Activated T-helper 1 cell treated with anti-CD3 and anti-CD28 coated beads, Interleukin-2, amount 50 U/mL, for 16 hours (primary cell): ENCODE measurements at regions not wholly inside any gene's neighbourhood (a gene's known extent, or its start where the extent isn't known, plus 50 kb on each side); places are given as distances from the start of the nearest gene placed in this dataset.
"Not testable (repeated sequence)": the region's sequence is repeated elsewhere in the genome, so short reads cannot be mapped to it uniquely, and the experiment has no call there.

Experiments
- DNase-seq, 2 donors: peaks; one replicate each; pipeline ENCODE4 v3.0.0-alpha.2; 2020; ENCODE audit warnings: low read depth in 1 of 2, low spot score in 1 of 2

GRCh38 chr14:88983755-88984154 lies 159.3 kb downstream of the TTC8 start:
- DNase-seq, result no peak

- no peak for DNase-seq
Observed at GRCh38 chr14:88985654-88986053, 161.2 kb downstream of the TTC8 start.

GRCh38 chr14:88986146-88986841 lies 161.8 kb downstream of the TTC8 start:
- DNase-seq, result no peak

- DNase-seq, result not testable (repeated sequence)
Observed at GRCh38 chr14:88986908-88987307, 162.5 kb downstream of the TTC8 start.

DNA sequence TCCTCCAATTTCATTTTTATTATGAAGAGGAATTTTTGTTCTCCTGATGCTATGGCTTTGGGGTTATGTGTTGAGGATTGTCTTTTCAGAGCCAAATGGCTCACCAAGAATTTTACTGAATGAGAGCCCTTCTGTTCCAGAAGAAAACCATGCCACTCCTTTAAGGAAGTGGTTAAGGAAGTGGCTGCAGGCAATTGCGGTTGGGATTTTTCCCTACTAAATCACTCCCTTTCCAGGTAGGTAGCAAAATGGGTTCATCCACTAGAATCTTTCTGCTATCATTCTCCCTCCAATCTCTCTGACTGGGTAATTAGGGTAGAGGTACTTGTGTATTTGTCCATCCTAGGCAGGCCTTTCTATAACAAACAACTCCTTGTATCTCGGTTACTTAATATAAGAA lies 163.1 kb downstream of the TTC8 start:
- DNase-seq, result no peak

GRCh38 chr14:88989911-88990310 lies 165.5 kb downstream of the TTC8 start:
- DNase-seq, result no peak

- DNase-seq, result no peak
Observed at GRCh38 chr14:88990856-88991255, 166.4 kb downstream of the TTC8 start.

DNA sequence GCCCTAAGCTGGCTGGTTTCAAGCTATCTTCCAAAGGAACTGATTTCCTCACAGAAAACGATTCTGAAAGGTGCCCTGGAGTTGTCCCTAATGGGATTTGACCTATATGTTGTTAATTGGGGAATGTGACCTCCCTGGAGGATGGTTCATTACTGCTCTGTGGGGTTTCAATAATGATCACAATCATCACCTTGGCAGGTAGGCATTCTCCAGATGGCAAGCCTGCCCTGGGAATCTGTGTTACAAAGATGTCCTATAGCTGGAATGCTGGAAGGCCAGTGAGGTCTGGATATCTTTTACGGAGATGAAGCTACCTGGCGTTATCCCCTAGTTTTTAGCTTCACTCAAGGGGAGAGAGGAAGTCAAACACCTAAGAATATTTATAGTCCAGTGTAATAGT lies 167.6 kb downstream of the TTC8 start:
- no peak for DNase-seq

- DNase-seq, result no peak
Observed at GRCh38 chr14:88993946-88994345, 169.5 kb downstream of the TTC8 start.

GRCh38 chr14:88995437-88996198 lies 171.2 kb downstream of the TTC8 start:
- DNase-seq, result no peak

GRCh38 chr14:88998027-88998426 lies 173.6 kb downstream of the TTC8 start:
- DNase-seq, result no peak

- DNase-seq, result no peak
Observed at GRCh38 chr14:88999137-88999536, 174.7 kb downstream of the TTC8 start.

- no peak for DNase-seq
Observed at GRCh38 chr14:89000007-89000942, 175.8 kb downstream of the TTC8 start.

GRCh38 chr14:89004166-89004565 lies 179.7 kb downstream of the TTC8 start:
- no peak for DNase-seq

- no peak for DNase-seq
Observed at GRCh38 chr14:89007906-89008305, 183.5 kb downstream of the TTC8 start.

- DNase-seq, result no peak
Observed at GRCh38 chr14:89011355-89012281, 187.2 kb downstream of the TTC8 start.

DNA sequence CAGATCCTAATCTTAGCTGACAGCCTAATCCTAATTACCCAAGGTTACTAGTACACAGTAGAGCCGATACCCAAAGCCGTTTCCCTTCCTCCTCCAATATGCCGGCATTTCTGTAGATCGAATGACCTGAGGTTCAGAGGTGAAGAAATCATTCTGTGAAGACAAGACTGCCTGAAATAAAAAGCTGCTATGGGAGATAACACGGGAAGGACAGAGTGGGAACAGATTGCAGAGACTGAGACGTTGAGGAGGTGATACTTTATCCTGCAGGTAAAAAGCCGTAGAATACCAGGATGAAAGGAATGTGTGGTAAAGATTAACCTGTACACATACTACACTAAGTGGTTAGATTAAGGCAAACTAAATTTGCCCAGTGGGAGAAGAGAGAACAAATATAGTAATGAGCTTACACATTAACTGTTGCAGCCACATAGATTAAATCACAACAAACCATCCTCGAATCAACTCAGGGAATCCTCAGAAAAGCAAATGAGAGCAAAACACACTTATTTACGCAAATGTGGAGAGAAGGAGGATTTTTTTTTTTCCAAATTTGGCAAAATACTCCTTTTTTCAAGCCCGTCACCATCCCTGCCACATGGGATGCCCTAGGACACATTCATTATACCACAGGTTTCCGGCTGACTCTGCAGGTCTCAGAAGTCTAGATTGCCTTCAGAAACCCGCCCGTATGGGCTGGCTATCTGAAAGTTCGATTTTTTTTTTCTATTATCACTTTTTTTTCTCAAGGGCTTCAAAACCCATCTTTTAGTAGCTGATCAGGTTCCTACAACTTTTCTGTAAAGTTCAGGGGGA lies 188.0 kb downstream of the TTC8 start:
- DNase-seq, result no peak

GRCh38 chr14:89013098-89013504 lies 188.7 kb downstream of the TTC8 start:
- DNase-seq, result no peak

DNA sequence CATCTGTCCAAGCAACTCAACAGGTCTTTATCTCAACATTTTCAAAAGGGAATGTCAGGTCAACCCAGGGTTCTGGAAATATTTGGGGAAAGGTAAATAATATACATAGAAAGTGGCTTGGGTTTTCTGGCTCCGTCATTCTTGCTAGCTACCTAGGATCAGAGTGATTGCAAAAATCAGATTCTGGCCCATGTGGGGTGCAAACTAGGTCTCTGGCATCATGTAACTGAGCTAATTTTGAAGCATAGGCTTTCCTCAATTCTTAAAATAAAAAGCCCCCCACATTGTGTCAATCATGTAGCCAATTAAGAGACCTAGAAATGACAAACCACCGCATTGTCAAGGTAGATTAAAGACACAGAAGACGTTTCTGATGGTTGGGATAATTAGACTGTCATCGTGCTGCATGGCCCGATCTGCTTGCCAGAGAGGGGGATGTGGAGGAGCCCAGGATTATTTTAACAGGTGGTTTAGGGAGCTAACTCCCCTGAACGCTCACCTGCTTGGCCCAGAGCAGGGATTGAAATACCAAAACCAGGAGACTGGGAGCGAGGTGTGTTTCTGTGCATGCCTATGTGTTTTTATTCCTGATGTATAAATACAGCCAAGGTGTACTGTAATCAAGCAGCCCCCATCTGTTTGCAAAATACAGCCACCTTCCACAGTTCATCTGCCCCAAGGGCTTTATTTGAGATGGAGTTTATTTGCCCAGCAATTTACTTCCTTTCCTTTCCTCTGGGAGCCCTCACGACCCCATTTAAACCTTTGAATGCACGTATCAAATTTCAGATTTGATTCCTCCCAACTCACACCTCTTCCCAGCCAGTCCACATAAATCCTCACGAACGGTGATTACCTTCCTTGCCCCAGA lies 189.5 kb downstream of the TTC8 start:
- no peak for DNase-seq
